Upper lobe of left lung (tissue), 4 donors: ENCODE measurements at regions not wholly inside any gene's neighbourhood (a gene's known extent, or its start where the extent isn't known, plus 50 kb on each side); places are given as distances from the start of the nearest gene placed in this dataset.

ENCODE experiments used
- CTCF ChIP-seq, 6 experiments: fragments of 450-650 bp in 4 of 6; fragments of 200-600 bp in 2 of 6; sonication (generic) in 2 of 6; IDR thresholded peaks; one replicate each; pipeline ENCODE4 v1.5.1; 2016 to 2019; ENCODE audit warnings: antibody characterized with exemption in 6 of 6
- POLR2A ChIP-seq, 4 donors: fragments of 450-650 bp; IDR thresholded peaks; one replicate each; pipeline ENCODE4 v1.5.1; 2016 to 2017; ENCODE audit warnings: antibody characterized with exemption in 4 of 4, mild to moderate bottlenecking in 2 of 4

- TF ChIP-seq CTCF (IDR thresholded peaks at IDR 0.05): no peak
- no peak for TF ChIP-seq POLR2A (IDR thresholded peaks at IDR 0.05)
Measured at GRCh38 chr5:168163966-168164365, 127.5 kb upstream of the WWC1 start.
